Epithelial cell of proximal tubule (primary cell): ENCODE measurements at regions not wholly inside any gene's neighbourhood (a gene's known extent, or its start where the extent isn't known, plus 50 kb on each side); places are given as distances from the start of the nearest gene placed in this dataset.

ENCODE experiments used
- DNase-seq: peaks from one replicate; pipeline ENCODE4 v3.0.0-alpha.2; 2011; ENCODE audit warnings: low read depth
- H3K4me3 ChIP-seq: 2 replicates; pipeline ENCODE4 v1.5.1; 2011; ENCODE audit warnings: low read depth, mild to moderate bottlenecking, low read length
- CTCF ChIP-seq: conservative IDR thresholded peaks from 2 replicates; pipeline ENCODE4 v1.5.1; 2012; ENCODE audit warnings: low read depth, mild to moderate bottlenecking, low read length

- H3K4me3 ChIP-seq = no peak overlapping the region
- no peak for TF ChIP-seq CTCF
- DNase-seq = no peak
These were observed 206.8 kb upstream of the TMTC4 start for GRCh38 chr13:100881291-100881864.

- no peak for TF ChIP-seq CTCF
- H3K4me3 ChIP-seq = no peak overlapping the region
- DNase-seq = no peak
These were observed 205.6 kb upstream of the TMTC4 start for GRCh38 chr13:100880166-100880565.

GRCh38 chr13:100879255-100879654, 204.7 kb upstream of the TMTC4 start:
- TF ChIP-seq CTCF = no peak
- H3K4me3 ChIP-seq = no peak overlapping the region
- DNase-seq = no peak

- DNase-seq = no peak
- no peak overlapping the region for H3K4me3 ChIP-seq
- TF ChIP-seq CTCF = no peak
These were observed 201.4 kb upstream of the TMTC4 start for GRCh38 chr13:100876044-100876403.

- TF ChIP-seq CTCF = no peak
- H3K4me3 ChIP-seq = no peak overlapping the region
- peak; percentile 77 for DNase-seq
These were observed 200.9 kb upstream of the TMTC4 start for GRCh38 chr13:100875392-100876043.

- DNase-seq = no peak
- no peak overlapping the region for H3K4me3 ChIP-seq
- no peak for TF ChIP-seq CTCF
These were observed 198.2 kb upstream of the TMTC4 start for GRCh38 chr13:100872761-100873160.

GRCh38 chr13:100870898-100871297, 196.3 kb upstream of the TMTC4 start:
- TF ChIP-seq CTCF = no peak
- DNase-seq = no peak
- no peak overlapping the region for H3K4me3 ChIP-seq
